ENCODE measurements at regions not wholly inside any gene's neighbourhood (a gene's known extent, or its start where the extent isn't known, plus 50 kb on each side); places are given as distances from the start of the nearest gene placed in this dataset.
"Not testable (repeated sequence)": the region's sequence is repeated elsewhere in the genome, so short reads cannot be mapped to it uniquely, and the experiment has no call there.

- no peak for DNase-seq
These were observed 345.9 kb upstream of the NUDT12 start for GRCh38 chr5:103908336-103909080.

- no peak for DNase-seq
These were observed 344.4 kb upstream of the NUDT12 start for GRCh38 chr5:103907001-103907400.

GRCh38 chr5:103904651-103905050, 342.1 kb upstream of the NUDT12 start:
- DNase-seq: no peak

- no peak for DNase-seq
These were observed 340.3 kb upstream of the NUDT12 start for GRCh38 chr5:103902893-103903292.

- no peak for DNase-seq
These were observed 339.3 kb upstream of the NUDT12 start for GRCh38 chr5:103901885-103902284.

GRCh38 chr5:103896593-103896992, 334.0 kb upstream of the NUDT12 start:
- no peak for DNase-seq

- no peak for DNase-seq
These were observed 333.1 kb upstream of the NUDT12 start for GRCh38 chr5:103895738-103896137.

- DNase-seq: no peak
These were observed 332.3 kb upstream of the NUDT12 start for GRCh38 chr5:103894882-103895281.

GRCh38 chr5:103891151-103891550, 328.6 kb upstream of the NUDT12 start:
- no peak for DNase-seq

- no peak for DNase-seq
These were observed 327.7 kb upstream of the NUDT12 start for GRCh38 chr5:103890313-103890712.

- no peak for DNase-seq
These were observed 327.1 kb upstream of the NUDT12 start for GRCh38 chr5:103889500-103890209.

- DNase-seq: no peak
These were observed 324.2 kb upstream of the NUDT12 start for GRCh38 chr5:103886826-103887225.

- DNase-seq: no peak
These were observed 320.6 kb upstream of the NUDT12 start for GRCh38 chr5:103883143-103883542.

- no peak for DNase-seq
These were observed 319.0 kb upstream of the NUDT12 start for GRCh38 chr5:103881560-103881959.

GRCh38 chr5:103867857-103868598, 305.4 kb upstream of the NUDT12 start:
- no peak for DNase-seq

GRCh38 chr5:103866169-103866568, 303.6 kb upstream of the NUDT12 start:
- no peak for DNase-seq

GRCh38 chr5:103862398-103862797, 299.8 kb upstream of the NUDT12 start:
- no peak for DNase-seq

- DNase-seq: no peak
These were observed 297.7 kb upstream of the NUDT12 start for GRCh38 chr5:103860327-103860726.

GRCh38 chr5:103858367-103858766, 295.8 kb upstream of the NUDT12 start:
- DNase-seq: not testable (repeated sequence)

- DNase-seq: no peak
These were observed 288.5 kb upstream of the NUDT12 start for GRCh38 chr5:103851091-103851490.

GRCh38 chr5:103849934-103850333, 287.3 kb upstream of the NUDT12 start:
- DNase-seq: no peak

- DNase-seq: no peak
These were observed 284.5 kb upstream of the NUDT12 start for GRCh38 chr5:103847060-103847459.

- no peak for DNase-seq
These were observed 280.3 kb upstream of the NUDT12 start for GRCh38 chr5:103842936-103843335.

GRCh38 chr5:103840600-103840999, 278.0 kb upstream of the NUDT12 start:
- DNase-seq: no peak
